Right renal cortex interstitium (tissue), 3 donors: ENCODE measurements at regions not wholly inside any gene's neighbourhood (a gene's known extent, or its start where the extent isn't known, plus 50 kb on each side); places are given as distances from the start of the nearest gene placed in this dataset.

Source experiments
- DNase-seq, 3 donors: peaks; one replicate each; pipeline ENCODE4 v3.0.0-alpha.2; 2013; ENCODE audit warnings: low read depth in 3 of 3, low spot score in 2 of 3

DNA sequence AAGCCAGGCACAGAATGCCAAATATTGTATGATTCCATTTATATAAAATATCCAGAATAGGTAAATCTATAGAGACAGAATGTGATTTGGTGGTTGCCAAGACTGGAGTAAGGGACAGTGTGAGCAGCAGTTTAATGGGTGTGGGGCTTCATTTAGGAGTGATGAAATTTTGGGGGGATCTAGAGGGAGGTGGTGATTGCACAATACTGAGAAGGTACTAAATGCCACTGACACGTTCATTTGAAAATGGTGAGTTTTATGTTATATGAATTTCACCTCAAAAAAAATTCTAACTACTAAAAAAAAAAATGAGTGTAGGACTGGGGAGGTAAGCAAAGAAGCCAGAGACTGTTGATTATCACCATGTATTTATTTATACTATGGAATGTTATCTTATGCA, 974.5 kb upstream of the ZEB2 start:
- no peak for DNase-seq

DNA sequence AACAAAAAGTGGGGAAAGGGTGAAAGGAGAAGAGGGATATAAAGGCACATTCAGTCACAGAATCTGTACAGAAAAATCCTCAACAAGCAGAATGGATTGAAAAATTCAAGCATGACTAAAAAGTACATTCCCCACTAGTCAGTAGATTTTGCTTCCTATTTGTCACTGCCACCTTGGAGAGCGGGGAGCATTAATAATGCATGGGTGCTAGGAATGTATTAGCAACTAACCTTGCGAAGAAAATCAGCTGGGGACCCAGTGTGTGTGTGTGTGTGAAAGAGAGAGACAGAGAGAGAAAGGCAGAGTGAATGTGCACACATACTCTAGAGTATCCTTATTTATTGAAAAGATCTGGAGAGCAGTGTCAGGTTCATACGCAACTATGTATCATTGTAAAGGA, 968.7 kb upstream of the ZEB2 start:
- DNase-seq: no peak

GRCh38 chr2:145484448-145485097, 964.7 kb upstream of the ZEB2 start:
- no peak for DNase-seq

- no peak for DNase-seq
Observed at GRCh38 chr2:145483854-145484253, 963.9 kb upstream of the ZEB2 start.

- DNase-seq: no peak
Observed at GRCh38 chr2:145481334-145481922, 961.5 kb upstream of the ZEB2 start.

GRCh38 chr2:145464866-145465265, 944.9 kb upstream of the ZEB2 start:
- DNase-seq: no peak

DNA sequence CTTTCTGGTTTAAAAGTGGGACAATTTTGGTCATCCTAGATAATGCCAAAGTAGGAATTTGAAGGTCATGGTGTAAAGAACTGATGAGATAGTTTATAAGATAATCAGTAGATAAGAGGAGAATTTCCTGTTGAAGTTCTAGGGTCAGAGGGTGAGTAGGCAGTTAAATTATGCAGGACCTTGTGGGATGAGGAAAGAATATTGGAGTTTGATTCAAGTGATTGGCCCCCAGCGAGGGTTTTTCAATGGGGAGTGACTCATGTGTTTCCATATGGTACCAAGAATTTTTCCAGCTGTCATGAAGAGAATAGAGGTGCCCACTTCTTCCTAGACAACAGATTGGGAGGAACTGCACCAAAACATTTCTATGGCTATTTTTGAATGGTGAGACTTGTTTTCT, 940.2 kb upstream of the ZEB2 start:
- DNase-seq: no peak

GRCh38 chr2:145431181-145431951, 911.4 kb upstream of the ZEB2 start:
- peak in 2 of 3 donors; percentile 9 to 12 for DNase-seq

DNA sequence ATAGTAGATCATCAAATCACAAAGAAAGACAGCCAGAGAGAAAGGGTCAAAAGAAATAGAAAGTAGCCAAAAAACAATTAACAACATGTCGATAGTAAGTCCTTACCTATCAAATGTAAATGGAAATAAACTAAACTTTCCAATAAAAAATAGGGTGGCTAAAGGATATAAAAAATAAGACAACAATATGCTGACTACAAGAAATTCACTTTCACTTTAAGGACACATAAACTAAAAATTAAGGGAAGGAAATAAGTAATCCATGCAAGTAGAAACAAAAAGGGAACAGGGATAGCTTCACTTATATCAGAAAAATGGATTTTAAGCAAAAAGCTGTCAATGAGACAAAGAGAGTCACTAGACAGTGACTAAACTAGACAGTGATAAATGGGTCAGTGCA, 903.9 kb upstream of the ZEB2 start:
- no peak for DNase-seq

DNA sequence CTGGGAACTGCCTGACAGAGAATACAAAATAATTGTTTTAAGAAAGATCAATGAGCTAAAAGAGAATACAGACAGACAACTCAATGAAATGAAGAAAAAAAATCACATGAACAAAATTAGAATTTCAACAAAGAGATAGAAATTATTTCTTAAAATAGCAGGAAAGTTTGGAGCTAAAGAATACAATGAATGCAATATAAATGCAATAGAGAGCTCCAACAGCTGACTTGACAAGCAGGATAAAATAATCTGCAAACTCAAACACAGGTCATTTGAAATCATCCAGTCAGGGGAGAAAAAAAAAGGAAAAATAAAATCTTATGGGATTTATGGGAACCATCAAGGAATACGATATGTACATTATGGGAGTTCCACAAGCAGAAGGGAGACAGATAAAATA, 902.7 kb upstream of the ZEB2 start:
- DNase-seq: no peak

- no peak for DNase-seq
Observed at GRCh38 chr2:145421841-145422240, 901.9 kb upstream of the ZEB2 start.

DNA sequence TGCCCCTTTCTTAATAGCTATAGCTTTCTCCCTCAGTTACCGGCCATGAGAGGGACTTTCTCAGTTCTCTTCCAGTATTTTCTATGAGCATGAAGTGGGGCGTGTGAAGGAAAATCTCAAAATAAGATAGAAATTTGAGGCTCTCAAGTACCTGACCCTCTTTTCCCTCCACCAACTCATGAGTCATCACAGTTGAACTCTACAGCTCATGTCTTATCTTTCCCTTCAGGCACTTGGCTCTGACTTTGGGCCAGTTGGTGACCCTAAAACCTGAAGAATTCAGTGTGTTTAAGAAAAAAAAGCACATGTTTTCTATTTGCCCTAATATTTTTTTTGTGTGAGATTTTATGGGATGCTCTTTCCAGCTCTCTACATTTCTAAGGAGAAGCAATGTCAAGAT, 896.7 kb upstream of the ZEB2 start:
- DNase-seq: no peak

DNA sequence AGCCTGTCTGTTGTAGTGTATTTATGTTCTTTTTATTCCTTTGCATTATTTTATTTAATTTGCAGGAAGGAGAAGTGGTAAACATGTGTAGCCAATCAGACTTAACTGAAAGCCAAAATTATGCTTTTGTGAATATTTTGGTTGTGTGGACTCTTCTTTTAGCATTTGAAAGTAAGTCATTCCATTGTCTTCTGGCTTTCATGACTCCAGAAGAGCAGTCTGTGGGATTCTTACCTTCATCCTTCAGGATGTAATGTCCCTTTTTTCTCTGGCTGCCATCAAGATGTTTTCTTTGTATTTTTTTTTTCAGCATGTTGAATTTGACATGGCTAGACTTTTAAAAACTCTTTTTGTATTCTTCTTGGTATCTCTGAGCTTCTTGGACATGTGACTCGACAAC, 895.2 kb upstream of the ZEB2 start:
- no peak for DNase-seq

- DNase-seq: no peak
Observed at GRCh38 chr2:145413261-145414030, 893.5 kb upstream of the ZEB2 start.

GRCh38 chr2:145412155-145412554, 892.2 kb upstream of the ZEB2 start:
- DNase-seq: no peak

GRCh38 chr2:145411493-145411892, 891.6 kb upstream of the ZEB2 start:
- no peak for DNase-seq

- no peak for DNase-seq
Observed at GRCh38 chr2:145410086-145410485, 890.2 kb upstream of the ZEB2 start.

DNA sequence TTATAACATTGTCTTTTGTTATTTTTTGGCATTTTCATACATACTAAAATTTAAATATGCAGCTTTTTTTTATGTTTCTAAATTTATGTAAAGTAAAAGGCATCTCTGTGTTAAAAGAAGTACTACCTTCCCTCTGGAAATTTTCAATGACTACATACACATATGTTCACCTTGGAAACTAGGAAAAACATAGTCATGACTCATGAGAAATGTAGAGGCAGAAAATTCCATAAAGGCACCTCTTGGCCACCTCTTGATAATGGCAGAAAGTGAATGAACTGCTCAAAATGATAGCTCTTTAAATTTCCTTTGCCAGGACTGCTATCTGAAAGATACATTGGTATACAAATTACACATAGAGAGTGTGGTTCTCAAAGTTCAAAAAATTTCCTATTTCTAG, 889.1 kb upstream of the ZEB2 start:
- DNase-seq: no peak

DNA sequence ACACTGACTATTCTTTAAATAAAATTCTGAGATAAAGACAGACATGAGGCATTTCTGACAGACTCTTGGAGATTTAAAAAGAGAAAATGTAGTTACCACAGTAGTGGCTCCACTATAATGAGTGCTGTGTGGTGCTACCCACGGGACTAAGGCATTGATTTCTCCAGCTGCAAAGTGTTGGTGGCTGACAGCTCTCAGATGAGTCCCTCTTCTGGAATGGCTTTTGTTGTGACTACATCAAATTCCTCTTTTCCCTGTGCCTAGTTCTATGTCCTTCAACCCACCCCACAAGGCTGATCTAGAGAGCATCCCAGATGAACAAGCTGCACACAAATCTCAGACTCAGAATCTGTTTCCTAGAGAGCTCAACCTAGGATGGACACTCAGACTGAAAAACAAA, 884.8 kb upstream of the ZEB2 start:
- DNase-seq: no peak

GRCh38 chr2:145402706-145403277, 882.9 kb upstream of the ZEB2 start:
- DNase-seq: no peak

DNA sequence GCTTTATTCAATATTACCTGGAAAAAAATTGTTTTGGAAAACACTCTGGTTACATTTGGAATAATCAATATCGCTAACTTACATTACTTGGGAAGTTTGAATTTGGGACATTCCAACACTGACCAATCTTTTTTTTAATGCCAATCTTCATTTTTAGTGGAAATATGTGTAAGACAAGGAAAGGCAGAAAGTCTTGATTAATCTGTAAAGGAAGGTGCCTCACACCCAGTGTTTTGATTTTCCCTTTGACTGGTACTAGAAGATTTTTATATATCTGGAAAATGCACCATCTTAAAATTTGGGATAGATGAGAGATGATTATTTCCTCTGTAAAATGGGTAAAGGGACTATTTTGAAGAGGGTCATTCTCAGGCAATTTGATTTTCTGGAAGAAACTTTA, 879.2 kb upstream of the ZEB2 start:
- no peak for DNase-seq
